HEK293T (cell line): ENCODE measurements at regions not wholly inside any gene's neighbourhood (a gene's known extent, or its start where the extent isn't known, plus 50 kb on each side); places are given as distances from the start of the nearest gene placed in this dataset.

Experiments
- CTCF ChIA-PET: fragments of 350-600 bp; formaldehyde crosslinking; extraction: SDS; loops from one replicate; lab custom pipeline; 2021; ENCODE audit warnings: antibody characterized with exemption, inconsistent platforms; lab: Yijun Ruan, JAX
- POLR2A ChIA-PET: fragments of 350-600 bp; formaldehyde crosslinking; extraction: SDS; loops from one replicate; lab custom pipeline; 2020; ENCODE audit warnings: antibody characterized with exemption, inconsistent platforms; lab: Yijun Ruan, JAX
- DNase-seq: peaks from one replicate; pipeline ENCODE4 v3.0.0; 2012; ENCODE audit warnings: mixed read lengths; ENCODE audit errors: extremely low spot score
- ARNT ChIP-seq: fragments of 450-650 bp; IDR thresholded peaks from 2 replicates; pipeline ENCODE4 v1.6.1; 2017; ENCODE audit warnings: mild to moderate bottlenecking
- BHLHE40 ChIP-seq: fragments of 450-650 bp; IDR thresholded peaks from 2 replicates; pipeline ENCODE4 v1.6.1; 2016; ENCODE audit warnings: mild to moderate bottlenecking, moderate library complexity, borderline replicate concordance
- CTBP1 ChIP-seq: fragments of 450-650 bp; IDR thresholded peaks from 2 replicates; pipeline ENCODE4 v1.6.1; 2016; ENCODE audit warnings: borderline replicate concordance
- ELF4 ChIP-seq: fragments of 450-650 bp; IDR thresholded peaks from 2 replicates; pipeline ENCODE4 v1.6.1; 2017; ENCODE audit warnings: antibody characterized with exemption
- FOXA1 ChIP-seq: fragments of 450-650 bp; IDR thresholded peaks from 2 replicates; pipeline ENCODE4 v1.6.1; 2016; ENCODE audit warnings: mild to moderate bottlenecking
- FOXK2 ChIP-seq: fragments of 450-650 bp; IDR thresholded peaks from 2 replicates; pipeline ENCODE4 v1.6.1; 2016; ENCODE audit warnings: mild to moderate bottlenecking
- FOXM1 ChIP-seq: fragments of 450-650 bp; IDR thresholded peaks from 2 replicates; pipeline ENCODE4 v1.6.1; 2017; ENCODE audit warnings: mild to moderate bottlenecking, borderline replicate concordance
- HDGF ChIP-seq: fragments of 450-650 bp; IDR thresholded peaks from 2 replicates; pipeline ENCODE4 v1.6.1; 2017; ENCODE audit warnings: antibody characterized with exemption, borderline replicate concordance
- L3MBTL2 ChIP-seq: fragments of 450-650 bp; conservative IDR thresholded peaks from 2 replicates; pipeline ENCODE4 v1.6.1; 2016; ENCODE audit warnings: mild to moderate bottlenecking
- LEF1 ChIP-seq: fragments of 450-650 bp; IDR thresholded peaks from 2 replicates; pipeline ENCODE4 v1.6.1; 2017; ENCODE audit warnings: mild to moderate bottlenecking, borderline replicate concordance
- NFRKB ChIP-seq: fragments of 450-650 bp; IDR thresholded peaks from 2 replicates; pipeline ENCODE4 v1.6.1; 2016; ENCODE audit warnings: mild to moderate bottlenecking, moderate library complexity
- SP1 ChIP-seq: fragments of 450-650 bp; IDR thresholded peaks from 2 replicates; pipeline ENCODE4 v1.6.1; 2017
- SUZ12 ChIP-seq: fragments of 450-650 bp; IDR thresholded peaks from 2 replicates; pipeline ENCODE4 v1.6.1; 2016; ENCODE audit warnings: mild to moderate bottlenecking
- TARDBP ChIP-seq: fragments of 450-650 bp; IDR thresholded peaks from 2 replicates; pipeline ENCODE4 v1.6.1; 2016
- ZNF384 ChIP-seq: fragments of 450-650 bp; IDR thresholded peaks from 2 replicates; pipeline ENCODE4 v1.6.1; 2016
- TF ChIP-seq, protein P1 (sequence below): fragments of 450-650 bp; IDR thresholded peaks from 2 replicates; pipeline ENCODE4 v1.6.1; 2016

- no peak for TF ChIP-seq FOXM1
- no peak for TF ChIP-seq TARDBP
- no peak for TF ChIP-seq CTBP1
- TF ChIP-seq, protein P1, sequence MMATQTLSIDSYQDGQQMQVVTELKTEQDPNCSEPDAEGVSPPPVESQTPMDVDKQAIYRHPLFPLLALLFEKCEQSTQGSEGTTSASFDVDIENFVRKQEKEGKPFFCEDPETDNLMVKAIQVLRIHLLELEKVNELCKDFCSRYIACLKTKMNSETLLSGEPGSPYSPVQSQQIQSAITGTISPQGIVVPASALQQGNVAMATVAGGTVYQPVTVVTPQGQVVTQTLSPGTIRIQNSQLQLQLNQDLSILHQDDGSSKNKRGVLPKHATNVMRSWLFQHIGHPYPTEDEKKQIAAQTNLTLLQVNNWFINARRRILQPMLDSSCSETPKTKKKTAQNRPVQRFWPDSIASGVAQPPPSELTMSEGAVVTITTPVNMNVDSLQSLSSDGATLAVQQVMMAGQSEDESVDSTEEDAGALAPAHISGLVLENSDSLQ = no peak
- no peak for TF ChIP-seq FOXK2
- POLR2A ChIA-PET = no interaction called here
- CTCF ChIA-PET = interaction anchor here (1.1 kb wide), 1 partner anchor 10 kb away, joined by 4 read pairs; no protein-coding TSS in a partner anchor
- no peak for DNase-seq
Observed at GRCh38 chr12:118694128-118694775, 287.1 kb upstream of the SRRM4 start.

DNA sequence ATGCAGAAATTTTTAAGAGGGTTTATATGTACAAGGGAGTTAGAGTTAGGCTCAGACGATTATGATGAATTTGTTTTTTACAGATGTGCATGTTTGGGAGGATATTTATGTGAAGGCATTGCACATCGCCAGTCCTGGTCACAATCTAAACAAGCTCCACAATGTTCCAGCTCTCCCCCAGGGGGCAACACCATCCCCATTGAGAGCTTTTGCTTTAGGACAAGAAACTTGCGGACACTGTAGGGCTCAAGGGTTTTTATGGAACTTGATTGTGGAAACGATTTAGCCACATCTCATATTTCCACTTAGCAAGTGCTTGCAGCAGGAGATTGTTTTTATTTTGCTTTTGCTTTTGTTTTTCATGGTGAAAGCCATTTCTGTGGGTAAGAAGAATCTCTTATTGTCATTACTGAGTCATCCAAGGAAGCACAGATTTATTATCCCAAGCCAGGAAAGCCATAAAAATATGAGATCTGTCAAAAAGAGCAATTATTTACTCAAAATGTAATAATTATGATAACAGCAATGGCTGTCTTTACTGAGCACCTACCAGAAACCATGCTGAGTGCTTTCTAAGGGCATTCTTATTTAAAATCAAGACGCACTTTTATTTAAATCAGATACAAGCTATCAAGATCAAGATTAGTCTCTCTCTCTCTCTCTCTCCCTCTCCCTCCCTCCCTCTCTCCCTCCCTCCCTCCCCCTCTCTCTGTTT lies 276.7 kb upstream of the SRRM4 start:
- ChIA-PET CTCF (no interaction called here), POLR2A (no interaction called here)
- TF ChIP-seq TARDBP = no peak
- TF ChIP-seq HDGF = no peak
- no peak for TF ChIP-seq LEF1
- no peak for TF ChIP-seq ARNT
- TF ChIP-seq ELF4 = no peak
- TF ChIP-seq FOXA1 = no peak
- no peak for TF ChIP-seq FOXM1
- TF ChIP-seq SP1 = no peak
- DNase-seq = peak; percentile 11

GRCh38 chr12:118706437-118706836 lies 274.9 kb upstream of the SRRM4 start:
- ChIA-PET POLR2A (no interaction called here), CTCF (no interaction called here)
- TF ChIP-seq SUZ12 = no peak
- no peak for TF ChIP-seq FOXM1
- no peak for TF ChIP-seq SP1
- DNase-seq = no peak

- DNase-seq = no peak
- ChIA-PET CTCF (no interaction called here), POLR2A (no interaction called here)
- TF ChIP-seq SP1 (no peak), BHLHE40 (no peak), SUZ12 (no peak), HDGF (no peak)
- TF ChIP-seq, protein P1 = no peak
Observed at GRCh38 chr12:118709946-118710345, 271.4 kb upstream of the SRRM4 start.

GRCh38 chr12:118711185-118711584 lies 270.2 kb upstream of the SRRM4 start:
- no peak for TF ChIP-seq SUZ12
- TF ChIP-seq FOXK2 = no peak
- no peak for TF ChIP-seq TARDBP
- TF ChIP-seq LEF1 = no peak
- no peak for TF ChIP-seq BHLHE40
- ChIA-PET POLR2A (no interaction called here), CTCF (no interaction called here)
- DNase-seq = no peak

- DNase-seq = peak; percentile 55
- ChIA-PET CTCF (no interaction called here), POLR2A (no interaction called here)
- no peak for TF ChIP-seq NFRKB
Observed at GRCh38 chr12:118714051-118714460, 267.3 kb upstream of the SRRM4 start.

DNA sequence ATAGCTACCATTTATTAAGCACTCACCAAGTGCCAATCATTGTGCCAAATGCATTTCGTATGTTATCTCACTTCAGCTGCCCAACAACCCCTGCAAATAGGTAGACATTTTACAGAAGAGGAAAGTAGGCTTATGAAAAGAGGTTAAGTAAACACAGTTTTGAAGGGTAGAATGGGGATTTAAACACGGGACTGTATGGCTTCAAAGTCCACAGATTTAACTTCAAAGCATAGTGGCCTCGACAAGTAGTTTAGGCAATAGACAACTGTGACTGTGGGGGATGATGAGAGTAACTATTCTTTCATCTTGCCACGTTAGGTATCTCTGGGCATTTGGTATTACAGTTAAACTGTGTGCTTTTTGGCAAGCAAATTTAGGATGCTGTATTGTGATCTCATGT lies 266.8 kb upstream of the SRRM4 start:
- TF ChIP-seq ARNT (no peak), ELF4 (no peak), FOXM1 (no peak), CTBP1 (no peak), FOXA1 (no peak), L3MBTL2 (no peak), LEF1 (no peak), ZNF384 (no peak), BHLHE40 (no peak), SP1 (no peak), NFRKB (no peak), FOXK2 (no peak), SUZ12 (no peak), HDGF (no peak), TARDBP (no peak)
- TF ChIP-seq, protein P1 = no peak
- ChIA-PET POLR2A (no interaction called here), CTCF (no interaction called here)
- no peak for DNase-seq
